MM.1S (cell line): ENCODE measurements at regions not wholly inside any gene's neighbourhood (a gene's known extent, or its start where the extent isn't known, plus 50 kb on each side); places are given as distances from the start of the nearest gene placed in this dataset.

Experiments used
- DNase-seq: peaks from one replicate; pipeline ENCODE4 v3.0.0-alpha.2; 2015
- H2AFZ ChIP-seq: fragments of 300-600 bp; sonication (generic); 2 replicates; pipeline ENCODE4 v1.6.0; 2016; ENCODE audit warnings: antibody characterized with exemption, low read length
- H3F3A ChIP-seq: fragments of 300-600 bp; sonication (generic); 2 replicates; pipeline ENCODE4 v1.6.1; 2016; ENCODE audit warnings: mild to moderate bottlenecking, antibody characterized with exemption, low read length, moderate library complexity, mixed read lengths; ENCODE audit not compliant: insufficient read depth
- H3K27ac ChIP-seq: fragments of 300-600 bp; sonication (generic); 2 replicates; pipeline ENCODE4 v1.5.1; 2016; ENCODE audit warnings: mild to moderate bottlenecking, low read length
- H3K27me3 ChIP-seq: fragments of 300-600 bp; sonication (generic); replicated peaks from 2 replicates; pipeline ENCODE4 v1.6.0; 2016; ENCODE audit warnings: low read length; ENCODE audit not compliant: insufficient read depth
- H3K36me3 ChIP-seq: fragments of 300-600 bp; sonication (generic); replicated peaks from 2 replicates; pipeline ENCODE4 v1.6.1; 2016; ENCODE audit warnings: mild to moderate bottlenecking, low read length, mixed read lengths; ENCODE audit not compliant: insufficient read depth
- H3K4me1 ChIP-seq: fragments of 300-600 bp; sonication (generic); 2 replicates; pipeline ENCODE4 v1.6.1; 2016; ENCODE audit warnings: low read length, mixed read lengths
- H3K4me2 ChIP-seq: fragments of 300-600 bp; sonication (generic); 2 replicates; pipeline ENCODE4 v1.6.0; 2016; ENCODE audit warnings: low read depth, low read length
- H3K4me3 ChIP-seq: fragments of 300-600 bp; sonication (generic); 2 replicates; pipeline ENCODE4 v1.5.1; 2016; ENCODE audit warnings: low read length, mixed read lengths
- H3K79me2 ChIP-seq: fragments of 300-600 bp; sonication (generic); 2 replicates; pipeline ENCODE4 v1.6.1; 2016; ENCODE audit warnings: mixed run types, low read length, mixed read lengths
- H3K9ac ChIP-seq: fragments of 300-600 bp; sonication (generic); 2 replicates; pipeline ENCODE4 v1.6.1; 2016; ENCODE audit warnings: low read length, mixed read lengths
- H3K9me2 ChIP-seq: fragments of 300-600 bp; sonication (generic); replicated peaks from 2 replicates; pipeline ENCODE4 v1.6.1; 2016; ENCODE audit warnings: mild to moderate bottlenecking, low read length, mixed read lengths; ENCODE audit not compliant: insufficient read depth
- H3K9me3 ChIP-seq: fragments of 300-600 bp; sonication (generic); replicated peaks from 2 replicates; pipeline ENCODE4 v1.6.1; 2016; ENCODE audit warnings: mild to moderate bottlenecking, low read length, mixed read lengths; ENCODE audit not compliant: insufficient read depth
- H4K20me1 ChIP-seq: fragments of 300-600 bp; sonication (generic); 2 replicates; pipeline ENCODE4 v1.6.1; 2016; ENCODE audit warnings: mild to moderate bottlenecking, low read length, moderate library complexity, mixed read lengths; ENCODE audit not compliant: insufficient read depth
- EZH2 ChIP-seq: fragments of 300-600 bp; sonication (generic); optimal IDR thresholded peaks from 2 replicates; pipeline ENCODE3; 2017; ENCODE audit warnings: low read depth, mild to moderate bottlenecking, antibody characterized with exemption, low read length, mixed read lengths
- EZH2phosphoT487 ChIP-seq: fragments of 300-600 bp; sonication (generic); IDR thresholded peaks from 2 replicates; pipeline ENCODE4 v1.6.1; 2018; ENCODE audit warnings: antibody characterized with exemption, low read length
- TF ChIP-seq, protein P1 (sequence below): fragments of 300-600 bp; sonication (generic); IDR thresholded peaks from 2 replicates; pipeline ENCODE4 v1.5.1; 2016; ENCODE audit warnings: antibody characterized with exemption, low read length, mixed read lengths

DNA sequence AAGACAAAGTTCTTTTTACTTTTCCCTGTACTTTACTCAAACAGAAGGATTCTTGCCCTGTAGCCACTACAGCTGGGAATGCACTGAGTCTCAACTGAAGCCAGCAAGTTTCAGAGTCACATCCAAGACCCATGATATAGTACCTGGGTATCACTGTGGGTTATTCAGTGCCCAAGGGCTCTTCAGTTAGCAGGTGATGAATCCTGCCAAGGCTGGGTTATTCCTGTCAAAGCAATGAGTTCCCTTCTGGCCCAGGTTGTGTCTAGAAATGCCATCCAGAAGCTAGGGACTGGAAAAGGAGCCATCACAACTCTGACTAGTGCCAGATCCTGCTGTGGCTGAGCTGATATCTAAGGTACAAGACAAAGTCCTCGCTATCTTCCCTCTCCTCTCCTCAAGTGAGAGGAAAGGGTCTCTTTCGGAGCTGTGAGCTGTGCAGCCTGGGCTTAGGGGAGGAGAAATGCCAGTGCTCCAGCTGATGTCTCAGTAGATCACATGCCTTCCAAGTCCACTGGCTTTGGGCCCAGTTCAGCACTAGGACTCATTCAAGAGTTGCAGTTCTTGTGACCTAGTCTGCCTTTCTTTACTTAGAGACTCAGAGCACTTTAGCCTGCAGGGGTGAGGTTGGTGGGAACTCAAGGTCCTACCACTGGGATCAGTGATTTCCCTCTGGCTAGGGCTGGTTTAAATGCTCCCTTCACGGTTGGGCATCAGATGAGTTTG lies 369.4 kb downstream of the TBX15 start:
- Histone ChIP-seq H4K20me1 (no peaks in the 10 kb centered on the region), H3F3A (no peaks in the 10 kb centered on the region), H3K9ac (no peak overlapping the region), H3K4me1 (no peaks in the 10 kb centered on the region), H3K9me2 (no peaks in the 10 kb centered on the region), H3K27me3 (no peaks in the 10 kb centered on the region), H3K4me2 (no peak overlapping the region), H3K9me3 (no peaks in the 10 kb centered on the region), H3K4me3 (no peak overlapping the region), H3K36me3 (no peaks in the 10 kb centered on the region), H3K27ac (no peak overlapping the region), H2AFZ (no peak overlapping the region), H3K79me2 (no peaks in the 10 kb centered on the region)
- no peak for TF ChIP-seq EZH2
- TF ChIP-seq, protein P1, sequence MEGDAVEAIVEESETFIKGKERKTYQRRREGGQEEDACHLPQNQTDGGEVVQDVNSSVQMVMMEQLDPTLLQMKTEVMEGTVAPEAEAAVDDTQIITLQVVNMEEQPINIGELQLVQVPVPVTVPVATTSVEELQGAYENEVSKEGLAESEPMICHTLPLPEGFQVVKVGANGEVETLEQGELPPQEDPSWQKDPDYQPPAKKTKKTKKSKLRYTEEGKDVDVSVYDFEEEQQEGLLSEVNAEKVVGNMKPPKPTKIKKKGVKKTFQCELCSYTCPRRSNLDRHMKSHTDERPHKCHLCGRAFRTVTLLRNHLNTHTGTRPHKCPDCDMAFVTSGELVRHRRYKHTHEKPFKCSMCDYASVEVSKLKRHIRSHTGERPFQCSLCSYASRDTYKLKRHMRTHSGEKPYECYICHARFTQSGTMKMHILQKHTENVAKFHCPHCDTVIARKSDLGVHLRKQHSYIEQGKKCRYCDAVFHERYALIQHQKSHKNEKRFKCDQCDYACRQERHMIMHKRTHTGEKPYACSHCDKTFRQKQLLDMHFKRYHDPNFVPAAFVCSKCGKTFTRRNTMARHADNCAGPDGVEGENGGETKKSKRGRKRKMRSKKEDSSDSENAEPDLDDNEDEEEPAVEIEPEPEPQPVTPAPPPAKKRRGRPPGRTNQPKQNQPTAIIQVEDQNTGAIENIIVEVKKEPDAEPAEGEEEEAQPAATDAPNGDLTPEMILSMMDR = no peak
- no peak for TF ChIP-seq EZH2phosphoT487
- no peak for DNase-seq

DNA sequence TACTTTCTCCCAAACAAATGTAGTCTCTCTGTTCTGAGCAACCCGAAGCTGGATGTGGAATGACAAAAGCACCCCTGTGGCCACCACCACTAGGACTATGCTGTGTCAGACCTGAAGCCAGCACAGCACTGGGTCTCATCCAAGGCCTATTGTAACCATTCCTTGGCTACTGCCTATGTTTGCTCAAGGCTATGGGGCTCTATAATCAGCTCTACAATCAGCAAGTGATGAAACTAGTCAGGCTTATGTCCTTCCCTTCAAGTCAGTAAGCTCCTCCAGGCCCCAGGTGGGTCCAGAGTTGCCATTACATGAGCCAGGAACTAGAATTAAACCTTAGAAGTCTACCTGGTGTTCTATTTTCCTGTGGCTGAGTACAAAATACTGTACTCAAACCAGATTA lies 370.2 kb downstream of the TBX15 start:
- Histone ChIP-seq H3K9me3 (no peaks in the 10 kb centered on the region), H4K20me1 (no peaks in the 10 kb centered on the region), H3F3A (no peaks in the 10 kb centered on the region), H3K79me2 (no peaks in the 10 kb centered on the region), H2AFZ (no peak overlapping the region), H3K4me3 (no peak overlapping the region), H3K4me1 (no peaks in the 10 kb centered on the region), H3K36me3 (no peaks in the 10 kb centered on the region), H3K9me2 (no peaks in the 10 kb centered on the region), H3K9ac (no peak overlapping the region), H3K4me2 (no peak overlapping the region), H3K27ac (no peak overlapping the region), H3K27me3 (no peaks in the 10 kb centered on the region)
- TF ChIP-seq EZH2 (no peak), EZH2phosphoT487 (no peak)
- TF ChIP-seq, protein P1 = no peak
- no peak for DNase-seq

DNA sequence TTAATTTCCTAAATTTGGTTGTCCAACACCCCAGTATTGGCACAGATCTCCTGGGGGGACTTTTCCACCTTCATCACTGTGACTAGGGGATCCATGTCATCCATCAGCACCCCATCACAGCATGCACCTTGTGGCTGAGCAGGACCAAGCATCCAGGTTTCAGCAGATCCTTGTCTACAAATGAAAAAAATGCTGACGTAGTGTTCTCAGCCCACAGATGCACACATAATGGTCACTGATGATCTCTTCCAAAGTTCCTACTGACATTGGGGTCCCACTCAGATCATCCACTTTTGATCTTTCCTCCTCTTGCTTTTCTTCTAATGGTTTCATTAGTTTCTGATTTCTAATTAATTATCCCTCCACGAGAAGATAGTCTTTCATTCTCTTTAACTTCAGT lies 373.1 kb downstream of the TBX15 start:
- Histone ChIP-seq H3K9ac (no peak overlapping the region), H3K9me2 (no peaks in the 10 kb centered on the region), H3K27ac (no peak overlapping the region), H3K79me2 (no peaks in the 10 kb centered on the region), H3F3A (no peaks in the 10 kb centered on the region), H4K20me1 (no peaks in the 10 kb centered on the region), H3K36me3 (no peaks in the 10 kb centered on the region), H3K27me3 (no peaks in the 10 kb centered on the region), H2AFZ (no peak overlapping the region), H3K9me3 (no peaks in the 10 kb centered on the region), H3K4me2 (no peak overlapping the region), H3K4me1 (no peaks in the 10 kb centered on the region), H3K4me3 (no peak overlapping the region)
- DNase-seq = no peak
- no peak for TF ChIP-seq EZH2phosphoT487
- TF ChIP-seq, protein P1 = no peak
- no peak for TF ChIP-seq EZH2
